Activated naive CD4-positive, alpha-beta T cell treated with anti-CD3 and anti-CD28 coated beads for 36 hours (primary cell): ENCODE measurements at regions not wholly inside any gene's neighbourhood (a gene's known extent, or its start where the extent isn't known, plus 50 kb on each side); places are given as distances from the start of the nearest gene placed in this dataset.

Experiments
- CTCF ChIA-PET: fragments of 350-600 bp; sonication (Branson Sonifier 250); formaldehyde crosslinking; loops from one replicate; lab custom pipeline; 2021; ENCODE audit warnings: antibody characterized with exemption; lab: Charles Lee
- DNase-seq: peaks from one replicate; pipeline ENCODE4 v3.0.0-alpha.2; 2020
- H3K27ac Mint-ChIP-seq: one replicate; pipeline ENCODE4 v1.8.0; 2021; ENCODE audit warnings: mild to moderate bottlenecking, mixed read lengths
- H3K27me3 Mint-ChIP-seq: one replicate; pipeline ENCODE4 v1.8.0; 2021; ENCODE audit warnings: low read depth, mixed read lengths
- H3K36me3 Mint-ChIP-seq: one replicate; pipeline ENCODE4 v1.8.0; 2021; ENCODE audit warnings: low read depth, mixed read lengths
- H3K4me1 Mint-ChIP-seq: one replicate; pipeline ENCODE4 v1.8.0; 2021; ENCODE audit warnings: low read depth, mixed read lengths
- H3K4me3 Mint-ChIP-seq: one replicate; pipeline ENCODE4 v1.8.0; 2021; ENCODE audit warnings: mild to moderate bottlenecking, moderate library complexity, mixed read lengths
- H3K9me3 Mint-ChIP-seq: one replicate; pipeline ENCODE4 v1.8.0; 2021; ENCODE audit warnings: mixed read lengths
- intact Hi-C: fragments of 100-400 bp; cut with micrococcal nuclease; formaldehyde crosslinking; loops from one replicate; pipeline ENCODE4 v1.15.1; 2023

DNA sequence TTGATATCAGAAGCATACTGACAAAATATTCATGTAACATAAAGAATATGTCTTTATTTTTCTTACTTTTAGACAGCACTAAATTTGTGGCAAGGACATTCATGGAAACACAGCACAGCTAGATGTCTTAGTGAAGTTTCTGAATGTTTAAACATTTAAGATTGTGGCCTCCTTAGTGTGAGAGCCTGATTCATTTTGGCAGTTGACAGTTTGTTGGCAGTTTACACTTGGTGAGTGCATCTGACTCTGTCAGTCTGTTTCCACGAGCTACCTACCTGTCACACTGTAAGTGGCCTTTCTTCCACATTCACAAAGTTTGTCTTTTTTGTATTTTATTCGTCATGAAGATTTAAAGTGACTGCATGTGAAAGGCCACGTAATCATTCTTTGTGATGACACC is 436.8 kb downstream of the TUSC1 start:
- H3K27ac Mint-ChIP-seq, result no peak overlapping the region
- CTCF ChIA-PET, result no interaction called here
- DNase-seq, result no peak
- peaks cover 8% of the 10 kb centered on the region for H3K9me3 Mint-ChIP-seq
- H3K27me3 Mint-ChIP-seq, result no peaks in the 10 kb centered on the region
- intact Hi-C loops, result no loop called here
- no peaks in the 10 kb centered on the region for H3K36me3 Mint-ChIP-seq
- no peaks in the 10 kb centered on the region for H3K4me1 Mint-ChIP-seq
- H3K4me3 Mint-ChIP-seq, result no peak overlapping the region

DNA sequence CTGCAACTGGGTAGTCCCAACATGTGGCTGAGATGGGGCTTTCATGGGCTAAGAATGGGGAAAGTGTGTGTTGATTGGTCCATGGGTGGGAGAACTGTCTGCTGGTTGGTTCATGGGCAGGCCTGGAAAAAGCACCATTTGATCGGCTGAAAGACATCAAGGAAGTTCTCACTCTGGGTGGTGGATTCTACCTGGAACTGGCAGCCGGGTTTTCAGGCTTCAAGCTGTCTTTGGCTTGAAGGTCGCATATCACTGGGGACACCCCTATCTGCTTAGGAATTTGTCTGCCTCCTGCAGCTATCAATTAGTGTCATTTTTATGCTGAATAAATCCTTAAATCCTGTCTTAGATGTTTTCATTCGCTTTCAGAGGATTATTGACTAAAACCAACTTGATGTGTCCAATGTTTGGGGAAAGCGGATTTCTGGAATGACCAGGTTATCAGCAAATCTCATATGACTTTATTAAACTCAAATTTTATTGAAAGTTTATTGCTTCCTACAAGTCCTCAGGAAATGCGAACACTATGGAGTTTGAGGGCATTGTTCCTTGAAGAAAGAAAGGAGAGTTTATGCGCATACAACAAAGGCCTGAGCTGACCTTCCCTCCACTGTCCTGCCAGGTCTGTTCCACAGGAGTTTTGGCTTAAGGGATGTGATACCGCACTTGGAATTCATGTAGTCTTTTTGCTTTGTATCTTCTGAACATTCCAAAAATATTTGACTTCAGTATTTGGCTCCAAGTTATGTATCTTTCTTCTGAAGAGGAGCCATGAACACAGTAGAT is 451.1 kb downstream of the TUSC1 start:
- H3K27ac Mint-ChIP-seq, result no peak overlapping the region
- no peaks in the 10 kb centered on the region for H3K27me3 Mint-ChIP-seq

DNA sequence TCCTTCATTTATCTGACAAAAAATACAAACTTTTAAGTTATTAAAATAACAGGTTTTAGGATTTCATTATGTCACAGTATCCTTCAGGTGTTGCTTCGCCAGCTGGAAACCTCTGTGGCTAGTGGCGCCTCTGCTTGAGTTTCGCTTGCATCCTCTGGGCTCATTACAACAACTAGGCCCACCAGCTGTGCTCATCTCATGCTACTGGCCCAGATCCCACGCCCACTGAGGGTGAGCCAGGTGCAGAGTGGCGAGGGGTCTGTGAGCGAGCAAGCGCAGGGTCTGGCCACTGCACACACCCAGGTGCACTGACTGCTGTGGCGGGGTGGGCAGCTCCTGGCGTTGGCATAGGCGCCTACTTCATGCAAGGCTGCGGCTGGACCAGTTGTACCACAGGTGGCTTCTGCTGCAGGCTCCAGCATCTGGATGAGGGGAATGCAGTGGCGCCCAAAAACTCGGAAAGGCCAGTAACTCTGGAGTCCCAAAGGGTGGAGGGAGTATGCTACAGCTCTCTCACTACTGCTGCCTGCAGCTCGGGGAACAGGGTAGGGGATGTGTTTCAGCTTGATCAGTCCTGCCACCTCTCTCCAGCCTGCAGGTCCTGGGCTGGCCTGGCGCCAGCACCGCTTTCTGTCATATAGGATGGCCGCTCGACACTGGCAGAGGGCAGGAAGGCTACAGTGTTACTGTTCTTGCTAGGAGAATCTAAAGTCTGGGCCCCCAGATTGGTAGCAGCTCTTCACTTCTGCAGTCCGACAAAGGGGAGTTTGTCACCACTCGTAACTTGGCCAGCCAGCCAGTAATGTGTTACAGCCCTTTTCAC is 452.1 kb downstream of the TUSC1 start:
- Mint-ChIP-seq H3K27ac (no peak overlapping the region), H3K9me3 (peaks cover 22% of the 10 kb centered on the region), H3K4me3 (no peak overlapping the region), H3K4me1 (no peaks in the 10 kb centered on the region), H3K27me3 (no peaks in the 10 kb centered on the region), H3K36me3 (no peaks in the 10 kb centered on the region)
- intact Hi-C loops, result no loop called here
- CTCF ChIA-PET, result no interaction called here
- DNase-seq, result no peak

More for the DNA sequence above, 451.1 kb downstream of the TUSC1 start:
- intact Hi-C loops, result no loop called here
- no peaks in the 10 kb centered on the region for H3K4me1 Mint-ChIP-seq
- H3K36me3 Mint-ChIP-seq, result no peaks in the 10 kb centered on the region
- no peak for DNase-seq
- peaks cover 23% of the 10 kb centered on the region for H3K9me3 Mint-ChIP-seq
- no peak overlapping the region for H3K4me3 Mint-ChIP-seq
- CTCF ChIA-PET, result no interaction called here

DNA sequence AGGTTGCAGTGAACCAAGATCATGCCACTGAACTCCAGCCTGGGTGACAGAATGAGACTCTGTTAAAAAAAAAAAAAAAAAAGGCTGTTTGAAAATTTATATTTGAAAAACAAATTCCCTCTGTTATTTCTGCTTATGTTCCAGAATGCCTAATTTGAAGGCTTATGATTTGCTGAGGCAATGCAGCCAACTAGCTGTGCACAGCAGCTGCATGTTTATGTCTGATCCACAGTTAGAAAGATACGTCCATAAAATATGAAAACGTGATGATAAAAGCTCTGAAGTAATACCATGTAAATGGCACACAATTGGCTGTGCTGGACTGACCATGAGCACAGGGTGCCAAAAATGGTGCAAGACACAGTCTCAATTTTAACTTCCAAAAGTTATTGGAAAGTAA is 453.2 kb downstream of the TUSC1 start:
- no peak overlapping the region for H3K4me3 Mint-ChIP-seq
- DNase-seq, result no peak
- intact Hi-C loops, result no loop called here
- peaks cover 12% of the 10 kb centered on the region for H3K9me3 Mint-ChIP-seq
- CTCF ChIA-PET, result no interaction called here
- H3K27ac Mint-ChIP-seq, result no peak overlapping the region
- no peaks in the 10 kb centered on the region for H3K36me3 Mint-ChIP-seq
- no peaks in the 10 kb centered on the region for H3K27me3 Mint-ChIP-seq
- H3K4me1 Mint-ChIP-seq, result no peaks in the 10 kb centered on the region

DNA sequence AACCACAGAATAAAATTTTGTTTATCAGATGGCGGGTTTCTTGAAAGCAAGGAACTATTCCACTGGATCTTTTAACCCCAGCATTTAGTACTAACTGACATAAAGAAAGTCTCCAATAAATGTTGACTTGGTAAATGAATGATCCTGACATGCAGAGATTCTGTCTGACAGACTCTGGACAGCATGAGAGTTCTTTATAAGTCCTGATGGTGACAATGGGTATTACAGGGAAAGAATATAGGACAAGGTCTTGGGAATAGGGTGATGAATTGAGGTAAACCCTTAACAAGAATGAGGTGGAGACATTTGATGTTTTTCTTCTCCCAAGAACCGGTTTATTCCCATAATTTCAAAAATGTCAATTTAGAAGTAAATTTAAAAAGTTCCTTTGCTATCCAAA is 453.9 kb downstream of the TUSC1 start:
- DNase-seq, result no peak
- intact Hi-C loops, result no loop called here
- Mint-ChIP-seq H3K27me3 (no peaks in the 10 kb centered on the region), H3K27ac (no peak overlapping the region), H3K4me1 (no peaks in the 10 kb centered on the region), H3K36me3 (no peaks in the 10 kb centered on the region), H3K9me3 (peaks cover 5% of the 10 kb centered on the region), H3K4me3 (no peak overlapping the region)
- CTCF ChIA-PET, result no interaction called here

DNA sequence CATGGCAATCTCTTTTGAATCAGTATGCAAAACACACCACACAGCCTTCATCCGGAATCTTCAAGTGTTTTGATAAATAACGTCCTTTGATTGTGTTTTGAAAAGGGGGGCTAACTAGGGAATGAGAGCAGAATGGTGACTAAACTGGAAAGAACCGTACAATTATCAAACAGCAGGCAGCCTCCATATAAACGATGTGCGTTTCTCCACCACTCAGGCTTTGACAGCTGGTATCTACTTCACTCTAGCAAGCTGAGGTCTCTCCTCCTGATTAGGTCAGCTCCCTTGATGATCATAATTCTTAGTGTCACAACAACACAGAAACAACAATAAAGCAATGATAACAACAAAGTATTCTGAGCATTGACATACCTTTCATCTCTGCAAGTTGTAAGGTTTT is 465.9 kb downstream of the TUSC1 start:
- no peak for DNase-seq
- Mint-ChIP-seq H3K4me3 (no peak overlapping the region), H3K4me1 (no peaks in the 10 kb centered on the region), H3K27me3 (no peaks in the 10 kb centered on the region), H3K36me3 (no peaks in the 10 kb centered on the region), H3K27ac (no peak overlapping the region), H3K9me3 (peaks cover 10% of the 10 kb centered on the region)
- CTCF ChIA-PET, result no interaction called here
- intact Hi-C loops, result no loop called here

DNA sequence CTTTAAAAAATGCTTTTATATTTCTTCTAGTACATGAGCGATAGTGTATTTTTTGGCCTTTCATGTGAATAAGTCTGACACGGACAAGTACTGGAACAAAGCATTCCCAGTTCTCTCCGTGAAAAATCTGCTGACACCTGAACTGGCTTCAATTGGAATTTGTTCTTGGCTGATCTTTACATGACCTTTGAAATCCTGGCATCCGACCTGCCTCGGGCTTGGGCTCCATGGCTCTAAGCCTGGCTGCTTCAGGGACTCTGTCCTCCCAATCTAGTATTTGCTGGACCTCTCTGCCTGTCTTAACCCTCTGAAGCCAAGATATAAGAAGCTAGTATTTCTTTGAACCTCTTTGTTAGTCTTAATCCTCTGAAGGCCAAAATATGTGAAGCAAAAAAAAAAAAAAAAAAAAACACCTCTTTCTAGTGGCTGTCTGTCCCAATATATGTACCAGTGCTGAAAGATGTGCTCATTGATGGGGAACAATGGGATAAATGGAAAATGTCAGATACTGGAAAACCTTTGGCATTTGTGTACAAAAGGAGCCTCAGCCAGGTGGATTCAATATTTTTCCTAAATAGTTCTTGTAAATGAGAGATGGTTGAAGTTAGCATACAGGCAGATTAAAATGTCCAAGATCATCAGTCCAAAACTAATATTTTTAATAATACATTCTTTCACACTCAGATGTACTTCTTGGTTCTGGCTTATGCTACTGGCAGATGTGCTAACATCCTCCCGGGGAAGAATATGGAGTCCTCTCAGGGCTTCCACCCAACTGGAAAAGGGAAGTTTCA is 470.6 kb downstream of the TUSC1 start:
- intact Hi-C loops, result no loop called here
- no peaks in the 10 kb centered on the region for H3K36me3 Mint-ChIP-seq
- no peaks in the 10 kb centered on the region for H3K4me1 Mint-ChIP-seq
- no peak overlapping the region for H3K27ac Mint-ChIP-seq
- CTCF ChIA-PET, result no interaction called here
- DNase-seq, result no peak
- H3K27me3 Mint-ChIP-seq, result no peaks in the 10 kb centered on the region
- H3K9me3 Mint-ChIP-seq, result peaks cover 24% of the 10 kb centered on the region
- H3K4me3 Mint-ChIP-seq, result no peak overlapping the region

DNA sequence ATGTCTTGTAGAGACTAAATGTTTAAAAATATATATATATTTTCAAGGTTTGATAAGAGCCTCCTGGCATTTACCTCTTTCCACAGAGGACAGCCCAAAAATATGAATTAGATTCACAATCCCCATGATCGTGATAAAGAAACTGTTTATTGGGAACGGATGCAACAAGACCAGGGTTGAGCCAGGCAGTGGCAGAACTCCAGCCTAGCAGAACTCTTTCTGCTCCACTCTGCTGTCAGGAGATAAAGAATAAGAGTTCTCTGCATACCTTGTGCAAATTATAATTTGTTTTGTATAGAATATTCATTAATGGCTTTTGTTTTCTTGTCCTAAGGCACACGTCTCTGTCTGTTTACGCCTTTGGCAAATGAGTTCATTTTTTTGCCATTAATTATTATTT is 472.2 kb downstream of the TUSC1 start:
- no peaks in the 10 kb centered on the region for H3K4me1 Mint-ChIP-seq
- H3K36me3 Mint-ChIP-seq, result no peaks in the 10 kb centered on the region
- no peak overlapping the region for H3K27ac Mint-ChIP-seq
- no peak overlapping the region for H3K4me3 Mint-ChIP-seq
- CTCF ChIA-PET, result no interaction called here
- no peaks in the 10 kb centered on the region for H3K27me3 Mint-ChIP-seq
- no peak for DNase-seq
- H3K9me3 Mint-ChIP-seq, result peaks cover 24% of the 10 kb centered on the region
- intact Hi-C loops, result no loop called here

DNA sequence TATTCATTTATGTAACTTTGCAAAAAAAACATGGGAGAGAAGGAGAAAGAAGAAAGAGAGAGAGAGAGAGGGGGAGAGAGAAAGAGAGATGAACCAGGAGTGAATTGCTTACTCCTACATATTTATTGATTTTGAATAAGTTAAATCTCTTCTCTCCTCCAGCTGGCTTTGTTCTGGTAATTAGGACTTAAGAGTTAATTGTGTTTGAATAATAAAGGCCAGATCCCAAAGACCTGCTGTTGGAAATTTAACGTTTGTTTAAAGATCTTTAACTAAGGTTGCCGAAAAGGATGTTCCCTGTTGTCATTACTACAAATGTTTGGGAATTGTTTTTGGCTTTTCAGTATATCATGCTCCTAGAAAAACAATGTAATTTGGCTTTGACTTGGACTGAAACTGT is 473.0 kb downstream of the TUSC1 start:
- no peak for DNase-seq
- Mint-ChIP-seq H3K27me3 (no peaks in the 10 kb centered on the region), H3K9me3 (peaks cover 23% of the 10 kb centered on the region), H3K36me3 (no peaks in the 10 kb centered on the region), H3K27ac (no peak overlapping the region), H3K4me3 (no peak overlapping the region), H3K4me1 (no peaks in the 10 kb centered on the region)
- intact Hi-C loops, result no loop called here
- CTCF ChIA-PET, result no interaction called here

DNA sequence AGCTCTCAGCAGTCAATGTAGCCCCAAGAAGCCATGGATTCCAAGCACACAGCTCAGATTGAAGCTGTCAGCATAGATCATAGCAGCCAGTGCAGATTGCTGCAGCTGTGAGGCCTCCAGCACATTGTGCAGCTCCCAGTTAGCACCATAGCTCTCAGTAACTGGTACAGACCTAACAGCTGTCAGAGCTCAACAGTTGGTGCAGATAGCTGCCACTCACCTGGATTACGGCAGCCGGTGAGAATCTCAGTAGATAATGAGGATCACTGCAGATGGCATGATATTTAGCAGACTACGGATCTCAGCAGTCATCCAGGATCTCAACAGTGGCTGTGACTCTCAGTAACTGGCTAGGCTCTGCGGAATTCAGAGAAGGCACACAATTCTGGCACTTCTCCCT is 500.4 kb downstream of the TUSC1 start:
- intact Hi-C loops, result no loop called here
- Mint-ChIP-seq H3K36me3 (no peaks in the 10 kb centered on the region), H3K27ac (no peak overlapping the region), H3K4me1 (no peaks in the 10 kb centered on the region), H3K9me3 (peaks cover 15% of the 10 kb centered on the region), H3K27me3 (no peaks in the 10 kb centered on the region), H3K4me3 (no peak overlapping the region)
- CTCF ChIA-PET, result interaction anchor here (0.7 kb wide), 1 partner anchor 1512 kb away, joined by 3 read pairs; no protein-coding TSS in a partner anchor
- DNase-seq, result no peak

DNA sequence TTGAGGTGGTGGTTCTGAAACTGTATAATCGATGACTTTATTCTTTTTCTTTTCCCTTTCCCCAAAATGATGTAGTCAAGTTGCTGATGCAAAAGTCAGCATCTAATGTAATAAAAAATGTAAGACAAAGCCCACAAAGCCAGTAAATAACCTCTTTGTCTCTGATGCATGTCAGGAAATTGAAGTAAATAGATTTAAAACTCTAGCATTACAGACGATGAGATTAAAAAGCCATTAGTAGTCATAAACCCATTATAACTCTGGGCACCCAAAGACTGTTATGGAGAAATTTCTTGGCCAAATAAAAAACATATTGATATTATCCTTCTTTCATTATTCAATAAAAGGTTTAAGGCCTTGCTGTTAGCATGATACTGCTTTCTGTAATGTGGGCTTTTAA is 548.7 kb downstream of the TUSC1 start:
- intact Hi-C loops, result no loop called here
- no peak overlapping the region for H3K4me3 Mint-ChIP-seq
- DNase-seq, result no peak
- CTCF ChIA-PET, result no interaction called here
- H3K36me3 Mint-ChIP-seq, result no peaks in the 10 kb centered on the region
- no peaks in the 10 kb centered on the region for H3K27me3 Mint-ChIP-seq
- peaks cover 8% of the 10 kb centered on the region for H3K9me3 Mint-ChIP-seq
- H3K4me1 Mint-ChIP-seq, result no peaks in the 10 kb centered on the region
- H3K27ac Mint-ChIP-seq, result no peak overlapping the region

DNA sequence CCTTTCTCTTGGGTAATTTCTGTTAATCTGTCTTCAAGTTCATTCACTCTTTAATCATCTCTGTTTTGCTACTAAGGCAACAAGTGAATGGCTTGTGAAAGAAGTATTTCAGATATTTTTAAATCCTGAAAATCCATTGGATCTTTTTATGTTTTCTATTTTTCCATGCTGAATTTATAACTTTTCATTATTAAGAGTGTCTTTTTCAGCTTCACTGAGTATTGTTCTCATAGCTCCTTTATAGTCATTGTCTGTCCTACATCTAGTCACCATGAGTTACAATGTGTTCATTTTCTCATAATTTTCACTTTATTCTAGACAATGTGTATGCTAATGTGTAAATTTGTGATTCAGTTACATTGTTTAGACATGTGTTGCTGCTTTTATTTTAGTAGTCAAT is 556.4 kb downstream of the TUSC1 start:
- CTCF ChIA-PET, result no interaction called here
- Mint-ChIP-seq H3K27ac (no peak overlapping the region), H3K9me3 (peaks cover 18% of the 10 kb centered on the region), H3K4me3 (no peak overlapping the region), H3K27me3 (no peaks in the 10 kb centered on the region), H3K36me3 (no peaks in the 10 kb centered on the region), H3K4me1 (no peaks in the 10 kb centered on the region)
- intact Hi-C loops, result no loop called here
- DNase-seq, result no peak
